ENCODE measurements at regions not wholly inside any gene's neighbourhood (a gene's known extent, or its start where the extent isn't known, plus 50 kb on each side); places are given as distances from the start of the nearest gene placed in this dataset.

- TF ChIP-seq CTCF (IDR thresholded peaks at IDR 0.05 in 4 of 5, conservative IDR thresholded peaks at IDR 0.05 in 1 of 5) (no peak), POLR2A (IDR thresholded peaks at IDR 0.05) (no peak)
These were observed 134.9 kb upstream of the THBS2 start for GRCh38 chr6:169388395-169389166.
